Mesenchymal stem cell (in vitro differentiated cells and primary cell): ENCODE measurements at regions not wholly inside any gene's neighbourhood (a gene's known extent, or its start where the extent isn't known, plus 50 kb on each side); places are given as distances from the start of the nearest gene placed in this dataset.
"Not testable (repeated sequence)": the region's sequence is repeated elsewhere in the genome, so short reads cannot be mapped to it uniquely, and the experiment has no call there.

Source experiments
- DNase-seq: peaks from one replicate; pipeline ENCODE4 v3.0.0-alpha.2; 2013
- H2AFZ ChIP-seq: one replicate; pipeline ENCODE4 v1.6.1; 2013; ENCODE audit warnings: low read depth, mild to moderate bottlenecking, control low read depth, inconsistent platforms, low read length, moderate library complexity
- H2AK5ac ChIP-seq: 2 replicates; pipeline ENCODE4 v1.6.1; 2013; ENCODE audit warnings: low read length, moderate library complexity, mild to moderate bottlenecking, inconsistent platforms; ENCODE audit not compliant: severe bottlenecking
- H2BK120ac ChIP-seq: one replicate; pipeline ENCODE4 v1.6.1; 2013; ENCODE audit warnings: low read depth, mild to moderate bottlenecking, inconsistent platforms, low read length, moderate library complexity
- H2BK12ac ChIP-seq, 2 experiments: one replicate each; pipeline ENCODE4 v1.6.1; 2013; ENCODE audit warnings: inconsistent platforms in 2 of 2, low read length in 2 of 2, mild to moderate bottlenecking in 2 of 2, moderate library complexity in 2 of 2, control low read depth in 1 of 2
- H2BK15ac ChIP-seq: one replicate; pipeline ENCODE4 v1.6.1; 2013; ENCODE audit warnings: mild to moderate bottlenecking, low read depth, inconsistent platforms; ENCODE audit not compliant: poor library complexity, severe bottlenecking
- H2BK5ac ChIP-seq: 2 replicates; pipeline ENCODE4 v1.6.1; 2013; ENCODE audit warnings: low read depth, mild to moderate bottlenecking, low read length, control low read depth, inconsistent platforms; ENCODE audit not compliant: poor library complexity, severe bottlenecking
- H3K14ac ChIP-seq, 2 experiments: one replicate each; pipeline ENCODE4 v1.6.1; 2013; ENCODE audit warnings: inconsistent platforms in 2 of 2, low read length in 2 of 2, control low read depth in 1 of 2, mild to moderate bottlenecking in 1 of 2, moderate library complexity in 1 of 2
- H3K18ac ChIP-seq, 2 experiments: one replicate each; pipeline ENCODE4 v1.6.1; 2013; ENCODE audit warnings: inconsistent platforms in 2 of 2, low read length in 2 of 2, control low read depth in 1 of 2, low read depth in 1 of 2, mild to moderate bottlenecking in 1 of 2
- H3K23ac ChIP-seq, 2 experiments: one replicate each; pipeline ENCODE4 v1.6.1; 2013; ENCODE audit warnings: inconsistent platforms in 2 of 2, low read length in 2 of 2, mild to moderate bottlenecking in 2 of 2, moderate library complexity in 2 of 2, control low read depth in 1 of 2
- H3K27ac ChIP-seq: 2 replicates; pipeline ENCODE4 v1.5.1; 2013; ENCODE audit warnings: mild to moderate bottlenecking, moderate library complexity, low read length, control low read depth, inconsistent platforms; ENCODE audit not compliant: poor library complexity, severe bottlenecking
- H3K27me3 ChIP-seq, 2 experiments: 2 replicates each; pipeline versions ENCODE4 v1.6.1 to v1.7.0; 2013; ENCODE audit warnings: low read length in 2 of 2, mild to moderate bottlenecking in 2 of 2, moderate library complexity in 2 of 2, control low read depth in 1 of 2, inconsistent platforms in 1 of 2; ENCODE audit not compliant: control insufficient read depth in 1 of 2, insufficient read depth in 1 of 2
- H3K36me3 ChIP-seq, 2 experiments: 2 replicates each; pipeline versions ENCODE4 v1.6.1 to v1.7.0; 2013; ENCODE audit warnings: low read length in 2 of 2, control low read depth in 1 of 2, inconsistent platforms in 1 of 2, low read depth in 1 of 2, mild to moderate bottlenecking in 1 of 2; ENCODE audit not compliant: insufficient read depth in 2 of 2, control insufficient read depth in 1 of 2
- H3K4ac ChIP-seq, 2 experiments: one replicate each; pipeline ENCODE4 v1.6.1; 2013; ENCODE audit warnings: inconsistent platforms in 2 of 2, low read length in 2 of 2, mild to moderate bottlenecking in 2 of 2, moderate library complexity in 2 of 2, control low read depth in 1 of 2, low read depth in 1 of 2
- H3K4me1 ChIP-seq: 2 replicates; pipeline ENCODE4 v1.6.1; 2013; ENCODE audit warnings: low read depth, low read length, control low read depth; ENCODE audit not compliant: control insufficient read depth, insufficient read depth
- H3K4me2 ChIP-seq: 2 replicates; pipeline ENCODE4 v1.6.1; 2013; ENCODE audit warnings: low read length, mild to moderate bottlenecking, inconsistent platforms; ENCODE audit not compliant: poor library complexity, severe bottlenecking
- H3K4me3 ChIP-seq, 2 experiments: 2 replicates each; pipeline versions ENCODE4 v1.5.1 to v1.7.0; 2013; ENCODE audit warnings: low read length in 2 of 2, mild to moderate bottlenecking in 2 of 2, control low read depth in 1 of 2, low read depth in 1 of 2; ENCODE audit not compliant: insufficient read depth in 1 of 2
- H3K79me1 ChIP-seq: replicated peaks from 2 replicates; pipeline ENCODE4 v1.6.1; 2013; ENCODE audit warnings: mild to moderate bottlenecking, control low read depth, low read length, inconsistent platforms; ENCODE audit not compliant: poor library complexity, severe bottlenecking
- H3K9ac ChIP-seq: 2 replicates; pipeline ENCODE4 v1.7.0; 2013; ENCODE audit warnings: mild to moderate bottlenecking, low read length, moderate library complexity
- H3K9me3 ChIP-seq: 2 replicates; pipeline ENCODE4 v1.7.0; 2013; ENCODE audit warnings: mild to moderate bottlenecking, low read length; ENCODE audit not compliant: control insufficient read depth
- H4K8ac ChIP-seq: one replicate; pipeline ENCODE4 v1.6.1; 2013; ENCODE audit warnings: inconsistent platforms, mild to moderate bottlenecking, low read length, moderate library complexity
- H4K91ac ChIP-seq: one replicate; pipeline ENCODE4 v1.6.1; 2013; ENCODE audit warnings: mild to moderate bottlenecking, low read length, inconsistent platforms
- WGBS: methylation state at CpG from one replicate; pipeline ENCODE4 v1.1.7; 2013; ENCODE audit warnings: mixed read lengths; 5-methylcytosine and 5-hydroxymethylcytosine counted together

- Histone ChIP-seq H3K27me3 (peaks cover 2 to 8% of the 10 kb centered on the region in 2 experiments), H3K79me1 (no peaks in the 10 kb centered on the region), H3K23ac (no peak overlapping the region), H4K91ac (no peak overlapping the region), H2BK12ac (no peak overlapping the region), H3K9ac (no peak overlapping the region), H2AK5ac (no peak overlapping the region), H4K8ac (no peak overlapping the region), H2BK5ac (no peak overlapping the region), H3K9me3 (no peaks in the 10 kb centered on the region), H3K36me3 (no peaks in the 10 kb centered on the region), H3K4me2 (no peak overlapping the region), H2AFZ (no peak overlapping the region), H3K4me1 (no peaks in the 10 kb centered on the region), H3K14ac (no peak overlapping the region), H2BK120ac (no peak overlapping the region), H2BK15ac (no peak overlapping the region), H3K4me3 (no peak overlapping the region), H3K4ac (no peak overlapping the region), H3K27ac (no peak overlapping the region), H3K18ac (no peak overlapping the region)
- 72% methylated on average over 9 of the region's 10 CpGs for WGBS
- no peak for DNase-seq
These were observed 125.0 kb downstream of the URI1 start for GRCh38 chr19:30066781-30067759.

- H2BK120ac ChIP-seq, H2BK12ac ChIP-seq, H2BK5ac ChIP-seq, H2BK15ac ChIP-seq, H3K4me3 ChIP-seq, H3K27ac ChIP-seq, H4K91ac ChIP-seq, H2AK5ac ChIP-seq, H2AFZ ChIP-seq, H3K79me1 ChIP-seq, H3K27me3 ChIP-seq, H3K9ac ChIP-seq, H3K23ac ChIP-seq, DNase-seq, H3K4ac ChIP-seq, H4K8ac ChIP-seq, H3K4me2 ChIP-seq, H3K36me3 ChIP-seq, H3K9me3 ChIP-seq, H3K14ac ChIP-seq, H3K4me1 ChIP-seq, H3K18ac ChIP-seq: not testable (repeated sequence)
- WGBS = 88% methylated on average over 2 of the region's 2 CpGs
These were observed 126.0 kb downstream of the URI1 start for GRCh38 chr19:30067956-30068506.

GRCh38 chr19:30068528-30069395 lies 126.7 kb downstream of the URI1 start:
- Histone ChIP-seq H2BK120ac (no peak overlapping the region), H3K27me3 (no peaks in the 10 kb centered on the region), H3K4me1 (no peaks in the 10 kb centered on the region), H4K8ac (no peak overlapping the region), H2BK12ac (no peak overlapping the region), H3K36me3 (no peaks in the 10 kb centered on the region), H2AFZ (no peak overlapping the region), H2BK15ac (no peak overlapping the region), H3K79me1 (no peaks in the 10 kb centered on the region), H3K9ac (no peak overlapping the region), H3K27ac (no peak overlapping the region), H3K14ac (no peak overlapping the region), H2BK5ac (no peak overlapping the region), H2AK5ac (no peak overlapping the region), H3K4me3 (no peak overlapping the region), H3K4me2 (no peak overlapping the region), H3K4ac (no peak overlapping the region), H3K23ac (no peak overlapping the region), H4K91ac (no peak overlapping the region), H3K9me3 (no peaks in the 10 kb centered on the region), H3K18ac (no peak overlapping the region)
- no CpG with 5 or more reads among the region's 2 CpGs for WGBS
- no peak for DNase-seq
